Spleen (tissue), 7 donors: ENCODE measurements at regions not wholly inside any gene's neighbourhood (a gene's known extent, or its start where the extent isn't known, plus 50 kb on each side); places are given as distances from the start of the nearest gene placed in this dataset.

Source experiments
- POLR2AphosphoS5 ChIP-seq, 3 donors: sonication (generic); formaldehyde crosslinking; IDR thresholded peaks; one replicate each; pipeline ENCODE4 v1.5.1; 2017; ENCODE audit warnings: antibody characterized with exemption in 3 of 3
- TF ChIP-seq, protein P1 (sequence below), 11 experiments: fragments of 200-600 bp in 7 of 11; fragments of 450-650 bp in 4 of 11; sonication (generic) in 4 of 11; IDR thresholded peaks in 8 of 11; conservative IDR thresholded peaks in 3 of 11; 1 replicate in 7 of 11; 2 replicates in 4 of 11; pipeline versions ENCODE4 v1.4.0 to v1.8.0; 2016 to 2021; ENCODE audit warnings: antibody characterized with exemption in 11 of 11, inconsistent platforms in 4 of 11, mild to moderate bottlenecking in 1 of 11
- donor health status: DM: no; HTN: no; CAD: no; lungs with moderate emphysema.
- donor health status: DM: no; HTN: no; CAD: no.
- donor health status: DM: no; HTN: no; CAD: no.

DNA sequence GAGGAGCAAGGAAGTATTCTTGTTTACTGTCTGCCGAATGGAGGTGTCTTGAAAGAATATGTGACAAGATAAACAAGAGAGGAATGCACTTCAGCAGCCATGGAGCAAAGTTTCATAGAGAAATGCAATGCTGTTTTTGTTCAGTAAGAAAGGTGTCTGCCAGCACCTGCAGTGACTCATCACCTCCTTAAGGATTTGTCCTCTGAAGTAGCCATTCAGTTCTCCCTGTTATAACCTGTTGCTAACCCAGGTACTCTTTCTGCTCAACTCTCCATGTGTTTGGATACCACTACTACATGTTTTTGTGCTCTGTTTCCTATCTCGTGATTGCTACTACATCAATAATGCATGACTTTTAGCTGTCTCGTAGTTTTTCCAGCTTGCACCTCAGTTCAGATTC, 328.9 kb downstream of the CHL1 start:
- TF ChIP-seq, protein P1, sequence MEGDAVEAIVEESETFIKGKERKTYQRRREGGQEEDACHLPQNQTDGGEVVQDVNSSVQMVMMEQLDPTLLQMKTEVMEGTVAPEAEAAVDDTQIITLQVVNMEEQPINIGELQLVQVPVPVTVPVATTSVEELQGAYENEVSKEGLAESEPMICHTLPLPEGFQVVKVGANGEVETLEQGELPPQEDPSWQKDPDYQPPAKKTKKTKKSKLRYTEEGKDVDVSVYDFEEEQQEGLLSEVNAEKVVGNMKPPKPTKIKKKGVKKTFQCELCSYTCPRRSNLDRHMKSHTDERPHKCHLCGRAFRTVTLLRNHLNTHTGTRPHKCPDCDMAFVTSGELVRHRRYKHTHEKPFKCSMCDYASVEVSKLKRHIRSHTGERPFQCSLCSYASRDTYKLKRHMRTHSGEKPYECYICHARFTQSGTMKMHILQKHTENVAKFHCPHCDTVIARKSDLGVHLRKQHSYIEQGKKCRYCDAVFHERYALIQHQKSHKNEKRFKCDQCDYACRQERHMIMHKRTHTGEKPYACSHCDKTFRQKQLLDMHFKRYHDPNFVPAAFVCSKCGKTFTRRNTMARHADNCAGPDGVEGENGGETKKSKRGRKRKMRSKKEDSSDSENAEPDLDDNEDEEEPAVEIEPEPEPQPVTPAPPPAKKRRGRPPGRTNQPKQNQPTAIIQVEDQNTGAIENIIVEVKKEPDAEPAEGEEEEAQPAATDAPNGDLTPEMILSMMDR (IDR thresholded peaks at IDR 0.05 in 8 of 11, conservative IDR thresholded peaks at IDR 0.05 in 3 of 11) = no peak
- no peak for TF ChIP-seq POLR2AphosphoS5 (IDR thresholded peaks at IDR 0.05)
